Osteocyte (in vitro differentiated cells): ENCODE measurements at regions not wholly inside any gene's neighbourhood (a gene's known extent, or its start where the extent isn't known, plus 50 kb on each side); places are given as distances from the start of the nearest gene placed in this dataset.

Source experiments
- DNase-seq: peaks from one replicate; pipeline ENCODE4 v3.0.0; 2021; ENCODE audit warnings: mixed read lengths; ENCODE audit not compliant: unreplicated experiment; ENCODE audit errors: extremely low spot score
- H3K27ac Mint-ChIP-seq: one replicate; pipeline ENCODE4 v1.8.0; 2021; ENCODE audit warnings: mild to moderate bottlenecking, mixed read lengths; ENCODE audit not compliant: unreplicated experiment
- H3K27me3 Mint-ChIP-seq: one replicate; pipeline ENCODE4 v1.8.0; 2021; ENCODE audit warnings: mixed read lengths; ENCODE audit not compliant: unreplicated experiment
- H3K36me3 Mint-ChIP-seq: one replicate; pipeline ENCODE4 v1.8.0; 2021; ENCODE audit warnings: mixed read lengths; ENCODE audit not compliant: unreplicated experiment
- H3K4me1 Mint-ChIP-seq: one replicate; pipeline ENCODE4 v1.8.0; 2021; ENCODE audit warnings: mixed read lengths; ENCODE audit not compliant: unreplicated experiment
- H3K4me3 Mint-ChIP-seq: one replicate; pipeline ENCODE4 v1.8.0; 2021; ENCODE audit warnings: mild to moderate bottlenecking, moderate library complexity, mixed read lengths; ENCODE audit not compliant: unreplicated experiment
- H3K9me3 Mint-ChIP-seq: one replicate; pipeline ENCODE4 v1.8.0; 2021; ENCODE audit warnings: mixed read lengths; ENCODE audit not compliant: unreplicated experiment
- CTCF ChIP-seq: fragments of 200-600 bp; sonication (generic); IDR thresholded peaks from 2 replicates; pipeline ENCODE4 v1.5.0; 2021; ENCODE audit warnings: antibody characterized with exemption, mild to moderate bottlenecking, moderate library complexity

- H3K9me3 Mint-ChIP-seq: no peaks in the 10 kb centered on the region
- no peak for DNase-seq
- TF ChIP-seq CTCF: no peak
- H3K27ac Mint-ChIP-seq: no peak overlapping the region
- H3K4me3 Mint-ChIP-seq: no peak overlapping the region
- H3K4me1 Mint-ChIP-seq: no peaks in the 10 kb centered on the region
- H3K27me3 Mint-ChIP-seq: peaks cover 5% of the 10 kb centered on the region
- no peaks in the 10 kb centered on the region for H3K36me3 Mint-ChIP-seq
These were observed 52.3 kb upstream of the DISP3 start for GRCh38 chr1:11426617-11427016.

DNA sequence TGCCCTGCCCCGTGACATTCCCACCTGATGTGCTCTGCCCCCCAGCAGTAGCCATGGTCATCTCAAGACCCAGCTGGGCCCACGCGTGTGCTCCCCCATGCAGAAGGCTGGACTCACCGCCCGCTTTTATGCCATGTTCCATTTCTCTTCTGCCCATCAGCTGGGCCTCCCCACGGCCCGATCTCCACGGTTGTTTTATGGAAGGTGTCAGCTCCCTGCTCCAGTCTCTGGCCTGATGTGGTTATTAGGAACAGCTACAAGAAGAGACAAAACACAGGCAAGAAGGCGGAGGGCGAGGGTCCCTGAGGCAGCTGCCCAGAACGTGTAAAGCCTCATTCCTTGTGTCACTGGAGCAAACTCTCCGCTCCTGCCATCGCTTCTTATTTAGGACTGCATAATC, 50.2 kb upstream of the DISP3 start:
- no peaks in the 10 kb centered on the region for H3K4me1 Mint-ChIP-seq
- H3K36me3 Mint-ChIP-seq: no peaks in the 10 kb centered on the region
- H3K4me3 Mint-ChIP-seq: no peak overlapping the region
- H3K9me3 Mint-ChIP-seq: no peaks in the 10 kb centered on the region
- DNase-seq: no peak
- no peak for TF ChIP-seq CTCF
- H3K27me3 Mint-ChIP-seq: peaks cover 5% of the 10 kb centered on the region
- H3K27ac Mint-ChIP-seq: no peak overlapping the region
